Lower lobe of right lung (tissue), 2 donors: ENCODE measurements at regions not wholly inside any gene's neighbourhood (a gene's known extent, or its start where the extent isn't known, plus 50 kb on each side); places are given as distances from the start of the nearest gene placed in this dataset.
"Not testable (repeated sequence)": the region's sequence is repeated elsewhere in the genome, so short reads cannot be mapped to it uniquely, and the experiment has no call there.

Experiments used
- ATAC-seq, 2 donors: fragments of 200-7000 bp; cut with Tn5 transposase; one replicate each; pipeline ENCODE4 v1.9.1; 2020 to 2022; ENCODE audit warnings: mild to moderate bottlenecking in 2 of 2, moderate library complexity in 2 of 2
- DNase-seq: peaks from one replicate; pipeline ENCODE4 v3.0.0-alpha.2; 2020
- H3K27ac ChIP-seq: fragments of 200-600 bp; one replicate; pipeline ENCODE4 v1.8.0; 2022
- H3K27me3 ChIP-seq: fragments of 200-600 bp; one replicate; pipeline ENCODE4 v1.8.0; 2022; ENCODE audit warnings: low read depth
- H3K36me3 ChIP-seq: fragments of 200-600 bp; one replicate; pipeline ENCODE4 v1.8.0; 2022; ENCODE audit warnings: mild to moderate bottlenecking
- H3K4me1 ChIP-seq: fragments of 200-600 bp; one replicate; pipeline ENCODE4 v1.8.0; 2022
- H3K4me3 ChIP-seq: fragments of 200-600 bp; one replicate; pipeline ENCODE4 v1.8.0; 2022; ENCODE audit warnings: mild to moderate bottlenecking
- H3K9me3 ChIP-seq: fragments of 200-600 bp; one replicate; pipeline ENCODE4 v1.8.0; 2022
- intact Hi-C: fragments of 100-400 bp; cut with DNase I; formaldehyde crosslinking; loops from one replicate; pipeline ENCODE4 v1.11.0; 2022
- TF ChIP-seq, protein P1 (sequence below): fragments of 200-600 bp; IDR thresholded peaks from one replicate; pipeline ENCODE4 v1.8.0; 2022; ENCODE audit warnings: antibody characterized with exemption, mild to moderate bottlenecking
- donor health status: DM: no; HTN: yes; CAD: no; lungs with severe emphysema.

DNA sequence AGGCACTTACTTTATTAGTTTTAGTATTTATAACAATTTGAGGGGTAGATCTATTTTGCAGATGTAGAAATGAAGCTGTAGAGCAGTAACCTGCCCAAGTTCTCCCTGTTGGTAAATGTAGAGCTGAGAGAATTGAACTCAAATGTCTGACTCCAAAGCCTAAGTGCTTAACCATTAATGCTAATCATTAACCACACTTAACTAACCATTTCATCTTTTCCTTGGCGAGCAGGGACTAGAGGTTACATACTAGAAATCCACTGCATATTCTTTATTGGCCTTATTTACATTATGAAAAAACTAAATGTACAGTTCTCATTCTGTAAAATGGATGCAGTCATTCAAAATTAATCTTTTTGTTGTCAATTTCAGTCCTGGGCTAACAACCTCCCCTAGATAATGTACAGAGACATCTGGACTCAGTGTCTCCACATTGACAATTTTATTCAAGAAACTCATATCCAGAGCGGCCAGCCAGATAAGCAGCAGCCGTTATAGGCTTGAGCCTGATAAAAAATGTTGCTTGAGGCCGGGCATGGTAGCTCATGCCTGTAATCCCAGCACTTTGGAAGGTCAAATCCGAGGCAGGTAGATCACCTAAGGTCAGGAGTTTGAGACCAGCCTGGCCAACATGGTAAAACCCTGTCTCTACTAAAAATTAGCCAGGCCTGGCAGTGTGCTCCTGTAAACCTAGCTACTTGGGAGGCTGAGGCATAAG, 76.7 kb upstream of the PICALM start:
- no peaks in the 10 kb centered on the region for H3K9me3 ChIP-seq
- no peaks in the 10 kb centered on the region for H3K36me3 ChIP-seq
- no peaks in the 10 kb centered on the region for H3K27me3 ChIP-seq
- intact Hi-C loops, result no loop called here
- peak in 1 of 2 donors; percentile 47 for ATAC-seq
- no peak overlapping the region for H3K4me3 ChIP-seq
- TF ChIP-seq, protein P1, sequence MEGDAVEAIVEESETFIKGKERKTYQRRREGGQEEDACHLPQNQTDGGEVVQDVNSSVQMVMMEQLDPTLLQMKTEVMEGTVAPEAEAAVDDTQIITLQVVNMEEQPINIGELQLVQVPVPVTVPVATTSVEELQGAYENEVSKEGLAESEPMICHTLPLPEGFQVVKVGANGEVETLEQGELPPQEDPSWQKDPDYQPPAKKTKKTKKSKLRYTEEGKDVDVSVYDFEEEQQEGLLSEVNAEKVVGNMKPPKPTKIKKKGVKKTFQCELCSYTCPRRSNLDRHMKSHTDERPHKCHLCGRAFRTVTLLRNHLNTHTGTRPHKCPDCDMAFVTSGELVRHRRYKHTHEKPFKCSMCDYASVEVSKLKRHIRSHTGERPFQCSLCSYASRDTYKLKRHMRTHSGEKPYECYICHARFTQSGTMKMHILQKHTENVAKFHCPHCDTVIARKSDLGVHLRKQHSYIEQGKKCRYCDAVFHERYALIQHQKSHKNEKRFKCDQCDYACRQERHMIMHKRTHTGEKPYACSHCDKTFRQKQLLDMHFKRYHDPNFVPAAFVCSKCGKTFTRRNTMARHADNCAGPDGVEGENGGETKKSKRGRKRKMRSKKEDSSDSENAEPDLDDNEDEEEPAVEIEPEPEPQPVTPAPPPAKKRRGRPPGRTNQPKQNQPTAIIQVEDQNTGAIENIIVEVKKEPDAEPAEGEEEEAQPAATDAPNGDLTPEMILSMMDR, result no peak
- no peak for DNase-seq
- H3K4me1 ChIP-seq, result peaks cover 42% of the 10 kb centered on the region
- no peak overlapping the region for H3K27ac ChIP-seq

DNA sequence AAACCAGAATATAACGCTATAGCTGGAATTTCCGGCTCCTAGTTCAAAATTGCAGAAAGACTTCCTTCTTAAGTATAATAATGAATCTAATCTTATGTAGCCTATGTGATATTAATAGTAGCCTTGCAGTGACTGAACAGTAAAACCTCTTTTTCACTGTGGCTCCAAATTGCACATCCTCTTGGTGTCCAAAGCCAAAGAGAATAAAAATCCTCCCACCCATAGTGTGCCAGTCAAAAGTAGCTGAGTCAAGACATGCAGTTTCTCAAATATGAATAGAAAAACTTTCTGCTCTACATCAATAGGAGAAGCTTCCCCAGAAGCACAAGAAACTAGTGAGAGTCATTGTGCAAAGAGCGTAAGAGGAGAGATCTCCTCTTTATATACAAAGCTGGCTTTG, 76.0 kb upstream of the PICALM start:
- H3K27me3 ChIP-seq, result no peaks in the 10 kb centered on the region
- H3K36me3 ChIP-seq, result no peaks in the 10 kb centered on the region
- ATAC-seq (no peak), DNase-seq (no peak)
- peaks cover 43% of the 10 kb centered on the region for H3K4me1 ChIP-seq
- intact Hi-C loops, result no loop called here
- no peak overlapping the region for H3K27ac ChIP-seq
- no peak overlapping the region for H3K4me3 ChIP-seq
- H3K9me3 ChIP-seq, result no peaks in the 10 kb centered on the region
- TF ChIP-seq, protein P1, result no peak

GRCh38 chr11:86144087-86144486, 75.2 kb upstream of the PICALM start:
- H3K4me3 ChIP-seq, ATAC-seq, H3K36me3 ChIP-seq, intact Hi-C loops, H3K27me3 ChIP-seq, DNase-seq, H3K9me3 ChIP-seq: not testable (repeated sequence)
- peaks cover 50% of the 10 kb centered on the region for H3K4me1 ChIP-seq
- H3K27ac ChIP-seq, result peak overlapping the region; percentile 9

DNA sequence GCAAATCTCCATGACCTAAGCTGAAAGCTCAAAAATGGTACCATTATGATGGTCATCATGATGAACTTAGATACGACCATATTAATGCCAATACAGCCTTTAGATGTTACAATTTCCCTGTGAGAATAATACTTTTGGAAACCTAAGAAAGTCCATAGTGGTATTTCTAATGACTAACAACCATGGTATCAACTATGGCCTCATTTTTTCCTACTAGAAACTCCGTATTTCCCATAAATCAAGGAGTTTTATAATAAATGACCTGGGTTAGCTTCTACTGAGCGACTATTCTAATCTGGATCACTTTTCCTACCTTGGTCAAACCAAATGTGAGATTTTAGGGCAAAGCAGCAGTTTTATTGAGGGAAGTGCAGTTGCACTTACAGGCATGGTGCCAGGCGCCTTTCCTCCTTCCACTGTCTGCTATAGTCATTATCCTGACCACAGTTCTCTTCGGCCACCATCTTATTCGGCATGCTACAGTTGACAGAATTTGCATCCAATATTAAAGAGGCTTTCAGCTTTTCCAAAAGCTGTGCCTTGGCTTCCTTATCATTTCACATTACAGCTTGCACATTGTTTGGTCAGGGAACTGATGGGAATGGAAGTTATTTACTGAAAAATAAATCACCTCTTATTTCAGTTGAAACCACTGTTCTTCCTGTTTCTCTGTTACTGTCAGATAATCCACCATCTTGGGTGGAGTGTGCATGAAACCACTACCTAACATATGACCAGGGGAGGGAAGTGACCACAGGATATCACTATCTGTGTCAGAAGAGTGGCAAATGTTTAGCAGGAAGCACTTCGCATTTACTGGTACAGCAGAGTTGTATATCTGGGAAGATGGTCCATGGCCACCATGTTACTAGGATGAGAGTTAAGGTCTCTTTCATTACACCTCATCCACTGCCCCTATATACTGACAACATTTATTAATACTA, 74.5 kb upstream of the PICALM start:
- Histone ChIP-seq H3K4me1 (peaks cover 53% of the 10 kb centered on the region), H3K36me3 (no peaks in the 10 kb centered on the region), H3K27me3 (no peaks in the 10 kb centered on the region), H3K27ac (peak overlapping the region; percentile 9), H3K9me3 (no peaks in the 10 kb centered on the region), H3K4me3 (no peak overlapping the region)
- TF ChIP-seq, protein P1, result no peak
- DNase-seq (no peak), ATAC-seq (peak; percentile 74 to 80)
- intact Hi-C loops, result no loop called here

GRCh38 chr11:86142170-86142569, 73.3 kb upstream of the PICALM start:
- intact Hi-C loops, result no loop called here
- Histone ChIP-seq H3K27me3 (no peaks in the 10 kb centered on the region), H3K9me3 (no peaks in the 10 kb centered on the region), H3K4me3 (no peak overlapping the region), H3K4me1 (peaks cover 57% of the 10 kb centered on the region), H3K27ac (no peak overlapping the region), H3K36me3 (no peaks in the 10 kb centered on the region)
- TF ChIP-seq, protein P1, result no peak
- ATAC-seq, result no peak
- DNase-seq, result no peak

DNA sequence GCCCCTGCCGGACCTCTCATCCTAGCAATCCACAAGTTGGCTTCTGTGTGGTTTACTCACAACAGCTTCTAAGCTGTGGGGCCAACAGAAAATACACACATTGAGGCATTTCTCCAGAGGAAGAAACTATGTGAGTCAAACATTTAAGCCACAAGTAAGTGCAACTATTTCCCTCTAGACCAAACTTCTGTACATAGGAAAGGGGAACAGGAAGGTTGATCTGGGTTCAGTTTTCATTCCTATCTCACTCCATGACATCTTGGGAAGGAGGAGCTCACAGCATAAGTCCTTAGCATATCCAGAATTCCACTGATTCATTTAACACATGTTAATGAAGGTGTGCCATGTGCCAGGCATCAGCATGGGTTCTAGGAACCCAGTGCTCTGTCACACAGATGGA, 72.8 kb upstream of the PICALM start:
- Histone ChIP-seq H3K4me1 (peaks cover 57% of the 10 kb centered on the region), H3K36me3 (no peaks in the 10 kb centered on the region), H3K9me3 (no peaks in the 10 kb centered on the region), H3K27me3 (no peaks in the 10 kb centered on the region), H3K27ac (peak overlapping the region; percentile 49), H3K4me3 (no peak overlapping the region)
- ATAC-seq (peak; percentile 42 to 52), DNase-seq (no peak)
- TF ChIP-seq, protein P1, result no peak
- intact Hi-C loops, result no loop called here
